ENCODE measurements at regions not wholly inside any gene's neighbourhood (a gene's known extent, or its start where the extent isn't known, plus 50 kb on each side); places are given as distances from the start of the nearest gene placed in this dataset.

DNA sequence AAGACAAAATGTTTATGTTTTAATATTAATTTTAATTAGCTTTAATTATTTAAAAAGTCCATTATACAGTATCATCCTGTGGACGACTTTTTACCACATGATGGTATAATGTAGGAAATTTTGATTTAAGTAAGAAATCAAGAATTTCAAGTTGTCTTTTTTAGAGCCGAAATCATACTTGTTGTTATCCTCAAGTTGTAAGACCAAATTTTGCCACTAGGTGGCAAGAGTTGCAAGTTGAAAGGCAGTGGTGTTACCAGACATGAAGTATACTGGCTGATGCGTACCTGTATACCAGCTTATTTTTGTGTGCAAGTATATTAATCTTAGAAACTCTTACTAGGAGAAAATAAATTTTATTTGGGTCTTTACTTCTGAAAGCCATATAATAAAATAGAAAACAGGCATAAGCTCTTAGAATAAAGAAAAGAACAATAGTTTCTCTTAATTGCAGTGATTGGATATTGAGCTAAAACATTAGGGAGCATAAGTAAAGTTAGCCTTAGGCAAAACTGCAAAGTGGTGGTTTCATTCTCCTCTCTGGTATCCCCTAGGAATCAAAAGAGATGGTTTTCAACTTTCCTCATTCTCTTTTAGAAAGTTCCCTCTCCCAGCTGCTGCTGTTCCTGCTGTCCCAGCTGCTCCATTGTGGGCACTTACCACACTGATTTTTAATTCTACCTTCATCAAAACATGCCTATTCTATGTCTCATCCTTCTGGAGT, 118.0 kb upstream of the WDFY3 start (continued):
- TF ChIP-seq, protein P1, sequence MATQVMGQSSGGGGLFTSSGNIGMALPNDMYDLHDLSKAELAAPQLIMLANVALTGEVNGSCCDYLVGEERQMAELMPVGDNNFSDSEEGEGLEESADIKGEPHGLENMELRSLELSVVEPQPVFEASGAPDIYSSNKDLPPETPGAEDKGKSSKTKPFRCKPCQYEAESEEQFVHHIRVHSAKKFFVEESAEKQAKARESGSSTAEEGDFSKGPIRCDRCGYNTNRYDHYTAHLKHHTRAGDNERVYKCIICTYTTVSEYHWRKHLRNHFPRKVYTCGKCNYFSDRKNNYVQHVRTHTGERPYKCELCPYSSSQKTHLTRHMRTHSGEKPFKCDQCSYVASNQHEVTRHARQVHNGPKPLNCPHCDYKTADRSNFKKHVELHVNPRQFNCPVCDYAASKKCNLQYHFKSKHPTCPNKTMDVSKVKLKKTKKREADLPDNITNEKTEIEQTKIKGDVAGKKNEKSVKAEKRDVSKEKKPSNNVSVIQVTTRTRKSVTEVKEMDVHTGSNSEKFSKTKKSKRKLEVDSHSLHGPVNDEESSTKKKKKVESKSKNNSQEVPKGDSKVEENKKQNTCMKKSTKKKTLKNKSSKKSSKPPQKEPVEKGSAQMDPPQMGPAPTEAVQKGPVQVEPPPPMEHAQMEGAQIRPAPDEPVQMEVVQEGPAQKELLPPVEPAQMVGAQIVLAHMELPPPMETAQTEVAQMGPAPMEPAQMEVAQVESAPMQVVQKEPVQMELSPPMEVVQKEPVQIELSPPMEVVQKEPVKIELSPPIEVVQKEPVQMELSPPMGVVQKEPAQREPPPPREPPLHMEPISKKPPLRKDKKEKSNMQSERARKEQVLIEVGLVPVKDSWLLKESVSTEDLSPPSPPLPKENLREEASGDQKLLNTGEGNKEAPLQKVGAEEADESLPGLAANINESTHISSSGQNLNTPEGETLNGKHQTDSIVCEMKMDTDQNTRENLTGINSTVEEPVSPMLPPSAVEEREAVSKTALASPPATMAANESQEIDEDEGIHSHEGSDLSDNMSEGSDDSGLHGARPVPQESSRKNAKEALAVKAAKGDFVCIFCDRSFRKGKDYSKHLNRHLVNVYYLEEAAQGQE (IDR thresholded peaks at IDR 0.05; ENCODE audit: borderline replicate concordance) = peak; percentile 21; the same call in 1 of the 2 replicates
- TF ChIP-seq, protein P1 (CRISPR knock-in tag; IDR thresholded peaks at IDR 0.05; ENCODE audit: low read depth) = no peak
- TF ChIP-seq, protein P2, sequence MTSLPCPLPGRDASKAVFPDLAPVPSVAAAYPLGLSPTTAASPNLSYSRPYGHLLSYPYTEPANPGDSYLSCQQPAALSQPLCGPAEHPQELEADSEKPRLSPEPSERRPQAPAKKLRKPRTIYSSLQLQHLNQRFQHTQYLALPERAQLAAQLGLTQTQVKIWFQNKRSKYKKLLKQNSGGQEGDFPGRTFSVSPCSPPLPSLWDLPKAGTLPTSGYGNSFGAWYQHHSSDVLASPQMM (CRISPR knock-in tag; IDR thresholded peaks at IDR 0.05) = no peak
- TF ChIP-seq ZC3H4 (CRISPR knock-in tag; IDR thresholded peaks at IDR 0.05; ENCODE audit: borderline replicate concordance) = no peak
- no peak for TF ChIP-seq TRIM28 (IDR thresholded peaks at IDR 0.05)

Data from K562 (cell line).